Liver (tissue), 8 donors: ENCODE measurements at regions not wholly inside any gene's neighbourhood (a gene's known extent, or its start where the extent isn't known, plus 50 kb on each side); places are given as distances from the start of the nearest gene placed in this dataset.

Source experiments
- DNase-seq: peaks from one replicate; pipeline ENCODE4 v3.0.0-alpha.2; 2017; ENCODE audit warnings: low spot score
- H3K27ac ChIP-seq, 2 donors: one replicate each; pipeline ENCODE4 v1.7.0; 2013; ENCODE audit warnings: inconsistent platforms in 2 of 2, low read length in 2 of 2, control low read depth in 1 of 2, low read depth in 1 of 2, mild to moderate bottlenecking in 1 of 2
- H3K27me3 ChIP-seq, 4 donors: one replicate each; pipeline versions ENCODE4 v1.6.1 to v1.7.0; 2013; ENCODE audit warnings: low read length in 3 of 4, inconsistent platforms in 1 of 4, mild to moderate bottlenecking in 1 of 4, moderate library complexity in 1 of 4; ENCODE audit not compliant: control insufficient read depth in 4 of 4, insufficient read depth in 4 of 4
- H3K36me3 ChIP-seq, 4 donors: one replicate each; pipeline versions ENCODE4 v1.6.1 to v1.7.0; 2013; ENCODE audit warnings: low read length in 3 of 4, mild to moderate bottlenecking in 3 of 4, low read depth in 1 of 4, moderate library complexity in 1 of 4; ENCODE audit not compliant: control insufficient read depth in 4 of 4, insufficient read depth in 3 of 4
- H3K4me1 ChIP-seq, 4 donors: one replicate each; pipeline versions ENCODE4 v1.6.1 to v1.7.0; 2013; ENCODE audit warnings: low read length in 3 of 4, mild to moderate bottlenecking in 3 of 4, moderate library complexity in 1 of 4; ENCODE audit not compliant: control insufficient read depth in 4 of 4, insufficient read depth in 4 of 4
- H3K4me3 ChIP-seq, 3 donors: one replicate each; pipeline versions ENCODE4 v1.6.1 to v1.7.0; 2013; ENCODE audit warnings: low read length in 3 of 3, control low read depth in 1 of 3, low read depth in 1 of 3, mild to moderate bottlenecking in 1 of 3
- H3K9ac ChIP-seq, 2 donors: one replicate each; pipeline ENCODE4 v1.7.0; 2013; ENCODE audit warnings: low read length in 2 of 2, mild to moderate bottlenecking in 2 of 2, moderate library complexity in 2 of 2, control low read depth in 1 of 2, low read depth in 1 of 2
- H3K9me3 ChIP-seq, 4 donors: one replicate each; pipeline versions ENCODE4 v1.6.1 to v1.7.0; 2013; ENCODE audit warnings: low read length in 3 of 4; ENCODE audit not compliant: control insufficient read depth in 4 of 4
- CTCF ChIP-seq: fragments of 150-350 bp; IDR thresholded peaks from 2 replicates; pipeline ENCODE4 v1.5.1; 2017; ENCODE audit warnings: improper control_type of control experiment, low read depth, low read length; ENCODE audit not compliant: missing input control
- EGR1 ChIP-seq, 2 donors: IDR thresholded peaks; 2 replicates each; pipeline ENCODE4 v1.6.1; 2016 to 2018; ENCODE audit warnings: antibody characterized with exemption in 2 of 2, low read depth in 2 of 2
- FOXA1 ChIP-seq: IDR thresholded peaks from 2 replicates; pipeline ENCODE4 v1.6.1; 2016; ENCODE audit warnings: antibody characterized with exemption
- FOXA2 ChIP-seq: IDR thresholded peaks from 2 replicates; pipeline ENCODE4 v1.6.1; 2016; ENCODE audit warnings: antibody characterized with exemption
- GABPA ChIP-seq, 2 donors: IDR thresholded peaks in 1 of 2; conservative IDR thresholded peaks in 1 of 2; 2 replicates each; pipeline ENCODE4 v1.6.1; 2016; ENCODE audit warnings: antibody characterized with exemption in 2 of 2, mild to moderate bottlenecking in 1 of 2, moderate library complexity in 1 of 2
- HNF4A ChIP-seq, 2 donors: conservative IDR thresholded peaks; 2 replicates each; pipeline ENCODE4 v1.6.1; 2016; ENCODE audit warnings: antibody characterized with exemption in 2 of 2, mild to moderate bottlenecking in 2 of 2
- HNF4G ChIP-seq: IDR thresholded peaks from 2 replicates; pipeline ENCODE4 v1.6.1; 2016; ENCODE audit warnings: antibody characterized with exemption
- JUND ChIP-seq, 2 donors: IDR thresholded peaks; 2 replicates each; pipeline ENCODE4 v1.6.1; 2016; ENCODE audit warnings: antibody characterized with exemption in 2 of 2
- MAX ChIP-seq: IDR thresholded peaks from 2 replicates; pipeline ENCODE4 v1.6.1; 2016; ENCODE audit warnings: antibody characterized with exemption
- RAD21 ChIP-seq, 2 donors: IDR thresholded peaks; 2 replicates each; pipeline ENCODE4 v1.6.1; 2016; ENCODE audit warnings: antibody characterized with exemption in 2 of 2, mild to moderate bottlenecking in 2 of 2
- RXRA ChIP-seq, 2 donors: IDR thresholded peaks; 2 replicates each; pipeline ENCODE4 v1.6.1; 2017 to 2018; ENCODE audit warnings: antibody characterized with exemption in 2 of 2, mild to moderate bottlenecking in 1 of 2
- TAF1 ChIP-seq: conservative IDR thresholded peaks from 2 replicates; pipeline ENCODE4 v1.6.1; 2016; ENCODE audit warnings: antibody characterized with exemption, mild to moderate bottlenecking
- YY1 ChIP-seq: IDR thresholded peaks from 2 replicates; pipeline ENCODE4 v1.6.1; 2016; ENCODE audit warnings: antibody characterized with exemption, mild to moderate bottlenecking
- WGBS: extraction: QIAGEN DNeasy Blood & Tissue Kit; methylation state at CpG from one replicate; pipeline ENCODE4 v1.1.7; 2013; 5-methylcytosine and 5-hydroxymethylcytosine counted together
- TF ChIP-seq, protein P1 (sequence below): IDR thresholded peaks from 2 replicates; pipeline ENCODE4 v1.6.1; 2016; ENCODE audit warnings: antibody characterized with exemption, mild to moderate bottlenecking
- TF ChIP-seq, protein P2 (sequence below): IDR thresholded peaks from 2 replicates; pipeline ENCODE4 v1.6.1; 2016; ENCODE audit warnings: antibody characterized with exemption
- donor health status: healthy.
- donor health status: healthy.
- donor health status: healthy.
- donor health status: healthy.
- donor health status: healthy.

- no peak for DNase-seq
- no peak overlapping the region for H3K9ac ChIP-seq
- WGBS = 91% methylated on average over 1 of the region's 1 CpG
- H3K27me3 ChIP-seq = no peaks in the 10 kb centered on the region
- peaks cover 0 to 5% (median 2%) of the 10 kb centered on the region in 4 donors for H3K4me1 ChIP-seq
- no peaks in the 10 kb centered on the region for H3K36me3 ChIP-seq
- TF ChIP-seq FOXA1 (no peak), HNF4A (conservative IDR thresholded peaks at IDR 0.05) (no peak), RXRA (IDR thresholded peaks at IDR 0.05) (no peak), RAD21 (IDR thresholded peaks at IDR 0.05) (no peak)
- no peaks in the 10 kb centered on the region for H3K9me3 ChIP-seq
- no peak overlapping the region for H3K27ac ChIP-seq
- no peak overlapping the region for H3K4me3 ChIP-seq
These were observed 78.2 kb upstream of the GCFC2 start for GRCh38 chr2:75788902-75789301.

DNA sequence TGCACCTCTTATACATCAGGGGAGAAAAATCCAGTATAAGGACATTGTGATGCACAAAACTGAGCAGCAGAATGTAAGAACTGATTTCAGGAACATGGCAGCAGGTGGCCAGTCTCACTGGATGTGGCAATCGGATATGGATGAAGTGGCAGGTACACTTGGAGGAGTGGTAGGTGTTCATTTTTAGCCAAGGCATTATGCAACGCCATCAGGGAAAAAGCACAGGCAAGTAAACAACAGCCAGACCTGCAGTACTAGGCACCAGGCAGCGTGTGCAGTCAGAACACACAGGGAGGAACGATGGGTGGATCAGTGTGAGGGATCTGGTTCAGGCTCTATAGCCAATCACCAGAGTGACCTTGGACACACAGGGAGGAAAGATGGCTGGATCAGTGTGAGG lies 77.4 kb upstream of the GCFC2 start:
- H3K9me3 ChIP-seq = no peaks in the 10 kb centered on the region
- H3K9ac ChIP-seq = no peak overlapping the region
- no peak overlapping the region for H3K4me3 ChIP-seq
- no peaks in the 10 kb centered on the region for H3K27me3 ChIP-seq
- peaks cover 0 to 5% (median 2%) of the 10 kb centered on the region in 4 donors for H3K4me1 ChIP-seq
- no peak overlapping the region for H3K27ac ChIP-seq
- TF ChIP-seq RXRA (IDR thresholded peaks at IDR 0.05) (no peak), FOXA2 (peak; percentile 40), GABPA (IDR thresholded peaks at IDR 0.05 in 1 of 2, conservative IDR thresholded peaks at IDR 0.05 in 1 of 2) (no peak), CTCF (no peak), JUND (IDR thresholded peaks at IDR 0.05) (no peak), TAF1 (no peak), YY1 (peak; percentile 53), MAX (no peak), HNF4A (conservative IDR thresholded peaks at IDR 0.05) (peak in 1 of 2 donors; percentile 17), EGR1 (IDR thresholded peaks at IDR 0.05; ENCODE audit: low read depth in 2 of 2) (no peak), RAD21 (IDR thresholded peaks at IDR 0.05) (no peak), FOXA1 (no peak), HNF4G (no peak)
- TF ChIP-seq, protein P1, sequence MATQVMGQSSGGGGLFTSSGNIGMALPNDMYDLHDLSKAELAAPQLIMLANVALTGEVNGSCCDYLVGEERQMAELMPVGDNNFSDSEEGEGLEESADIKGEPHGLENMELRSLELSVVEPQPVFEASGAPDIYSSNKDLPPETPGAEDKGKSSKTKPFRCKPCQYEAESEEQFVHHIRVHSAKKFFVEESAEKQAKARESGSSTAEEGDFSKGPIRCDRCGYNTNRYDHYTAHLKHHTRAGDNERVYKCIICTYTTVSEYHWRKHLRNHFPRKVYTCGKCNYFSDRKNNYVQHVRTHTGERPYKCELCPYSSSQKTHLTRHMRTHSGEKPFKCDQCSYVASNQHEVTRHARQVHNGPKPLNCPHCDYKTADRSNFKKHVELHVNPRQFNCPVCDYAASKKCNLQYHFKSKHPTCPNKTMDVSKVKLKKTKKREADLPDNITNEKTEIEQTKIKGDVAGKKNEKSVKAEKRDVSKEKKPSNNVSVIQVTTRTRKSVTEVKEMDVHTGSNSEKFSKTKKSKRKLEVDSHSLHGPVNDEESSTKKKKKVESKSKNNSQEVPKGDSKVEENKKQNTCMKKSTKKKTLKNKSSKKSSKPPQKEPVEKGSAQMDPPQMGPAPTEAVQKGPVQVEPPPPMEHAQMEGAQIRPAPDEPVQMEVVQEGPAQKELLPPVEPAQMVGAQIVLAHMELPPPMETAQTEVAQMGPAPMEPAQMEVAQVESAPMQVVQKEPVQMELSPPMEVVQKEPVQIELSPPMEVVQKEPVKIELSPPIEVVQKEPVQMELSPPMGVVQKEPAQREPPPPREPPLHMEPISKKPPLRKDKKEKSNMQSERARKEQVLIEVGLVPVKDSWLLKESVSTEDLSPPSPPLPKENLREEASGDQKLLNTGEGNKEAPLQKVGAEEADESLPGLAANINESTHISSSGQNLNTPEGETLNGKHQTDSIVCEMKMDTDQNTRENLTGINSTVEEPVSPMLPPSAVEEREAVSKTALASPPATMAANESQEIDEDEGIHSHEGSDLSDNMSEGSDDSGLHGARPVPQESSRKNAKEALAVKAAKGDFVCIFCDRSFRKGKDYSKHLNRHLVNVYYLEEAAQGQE = no peak
- TF ChIP-seq, protein P2, sequence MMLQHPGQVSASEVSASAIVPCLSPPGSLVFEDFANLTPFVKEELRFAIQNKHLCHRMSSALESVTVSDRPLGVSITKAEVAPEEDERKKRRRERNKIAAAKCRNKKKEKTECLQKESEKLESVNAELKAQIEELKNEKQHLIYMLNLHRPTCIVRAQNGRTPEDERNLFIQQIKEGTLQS = no peak
- DNase-seq = no peak
- H3K36me3 ChIP-seq = no peaks in the 10 kb centered on the region
- WGBS = 32% methylated on average over 4 of the region's 4 CpGs
